ENCODE measurements at regions not wholly inside any gene's neighbourhood (a gene's known extent, or its start where the extent isn't known, plus 50 kb on each side); places are given as distances from the start of the nearest gene placed in this dataset.

DNA sequence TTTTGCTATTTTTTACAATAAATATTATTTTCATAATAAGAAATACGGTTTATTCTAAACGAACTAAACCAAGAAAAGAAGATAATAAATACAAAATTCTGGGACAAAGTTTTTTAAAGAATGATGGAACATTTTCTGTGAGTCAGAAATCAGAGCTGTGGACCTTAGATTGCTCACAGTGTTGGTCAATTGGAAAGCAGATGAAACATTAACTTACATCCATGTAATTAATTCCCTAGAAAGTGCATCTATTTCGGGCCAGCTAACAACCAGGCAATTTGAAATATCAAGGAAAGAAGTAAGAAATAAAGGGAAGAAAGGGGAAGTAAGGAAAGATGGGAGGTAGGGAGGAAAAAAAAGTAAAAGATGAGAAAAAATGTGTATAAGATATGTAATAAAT is 1569.8 kb upstream of the TENM4 start:
- TF ChIP-seq, protein P1, sequence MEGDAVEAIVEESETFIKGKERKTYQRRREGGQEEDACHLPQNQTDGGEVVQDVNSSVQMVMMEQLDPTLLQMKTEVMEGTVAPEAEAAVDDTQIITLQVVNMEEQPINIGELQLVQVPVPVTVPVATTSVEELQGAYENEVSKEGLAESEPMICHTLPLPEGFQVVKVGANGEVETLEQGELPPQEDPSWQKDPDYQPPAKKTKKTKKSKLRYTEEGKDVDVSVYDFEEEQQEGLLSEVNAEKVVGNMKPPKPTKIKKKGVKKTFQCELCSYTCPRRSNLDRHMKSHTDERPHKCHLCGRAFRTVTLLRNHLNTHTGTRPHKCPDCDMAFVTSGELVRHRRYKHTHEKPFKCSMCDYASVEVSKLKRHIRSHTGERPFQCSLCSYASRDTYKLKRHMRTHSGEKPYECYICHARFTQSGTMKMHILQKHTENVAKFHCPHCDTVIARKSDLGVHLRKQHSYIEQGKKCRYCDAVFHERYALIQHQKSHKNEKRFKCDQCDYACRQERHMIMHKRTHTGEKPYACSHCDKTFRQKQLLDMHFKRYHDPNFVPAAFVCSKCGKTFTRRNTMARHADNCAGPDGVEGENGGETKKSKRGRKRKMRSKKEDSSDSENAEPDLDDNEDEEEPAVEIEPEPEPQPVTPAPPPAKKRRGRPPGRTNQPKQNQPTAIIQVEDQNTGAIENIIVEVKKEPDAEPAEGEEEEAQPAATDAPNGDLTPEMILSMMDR (conservative IDR thresholded peaks at IDR 0.05 in 1 of 2, IDR thresholded peaks at IDR 0.05 in 1 of 2; ENCODE audit: extremely low read depth in 1 of 2, insufficient read depth in 1 of 2, low read depth in 1 of 2, low read length in 2 of 2): no peak
- TF ChIP-seq EZH2 (IDR thresholded peaks at IDR 0.05; ENCODE audit: borderline replicate concordance, low read length): no peak

Measured in mammary epithelial cell (primary cell).